ENCODE measurements at regions not wholly inside any gene's neighbourhood (a gene's known extent, or its start where the extent isn't known, plus 50 kb on each side); places are given as distances from the start of the nearest gene placed in this dataset.
"Not testable (repeated sequence)": the region's sequence is repeated elsewhere in the genome, so short reads cannot be mapped to it uniquely, and the experiment has no call there.

- no peak for DNase-seq
Measured at GRCh38 chr2:121151311-121152109, 133.5 kb downstream of the TFCP2L1 start.

GRCh38 chr2:121152861-121153260, 132.1 kb downstream of the TFCP2L1 start:
- DNase-seq: no peak

- no peak for DNase-seq
Measured at GRCh38 chr2:121153516-121153915, 131.5 kb downstream of the TFCP2L1 start.

- no peak for DNase-seq
Measured at GRCh38 chr2:121155502-121156056, 129.4 kb downstream of the TFCP2L1 start.

GRCh38 chr2:121157481-121157880, 127.5 kb downstream of the TFCP2L1 start:
- not testable (repeated sequence) for DNase-seq

- no peak for DNase-seq
Measured at GRCh38 chr2:121159291-121160071, 125.5 kb downstream of the TFCP2L1 start.

- DNase-seq: no peak
Measured at GRCh38 chr2:121160366-121160765, 124.6 kb downstream of the TFCP2L1 start.

GRCh38 chr2:121161272-121161671, 123.7 kb downstream of the TFCP2L1 start:
- DNase-seq: no peak

- DNase-seq: no peak
Measured at GRCh38 chr2:121162893-121163292, 122.1 kb downstream of the TFCP2L1 start.

GRCh38 chr2:121164042-121164441, 121.0 kb downstream of the TFCP2L1 start:
- DNase-seq: no peak

- no peak for DNase-seq
Measured at GRCh38 chr2:121165038-121165542, 119.9 kb downstream of the TFCP2L1 start.

Data from CD4-positive, alpha-beta T cell treated with Interferon alpha-2 for 1 hour (primary cell).